NOMO-1 treated with dmso at 0.1 percent for 144 hours (cell line): ENCODE measurements at regions not wholly inside any gene's neighbourhood (a gene's known extent, or its start where the extent isn't known, plus 50 kb on each side); places are given as distances from the start of the nearest gene placed in this dataset.
"Not testable (repeated sequence)": the region's sequence is repeated elsewhere in the genome, so short reads cannot be mapped to it uniquely, and the experiment has no call there.

Experiments used
- DNase-seq: peaks from one replicate; lab custom pipeline; 2025; ENCODE audit not compliant: unreplicated experiment; lab: John Stamatoyannopoulos, UW

DNA sequence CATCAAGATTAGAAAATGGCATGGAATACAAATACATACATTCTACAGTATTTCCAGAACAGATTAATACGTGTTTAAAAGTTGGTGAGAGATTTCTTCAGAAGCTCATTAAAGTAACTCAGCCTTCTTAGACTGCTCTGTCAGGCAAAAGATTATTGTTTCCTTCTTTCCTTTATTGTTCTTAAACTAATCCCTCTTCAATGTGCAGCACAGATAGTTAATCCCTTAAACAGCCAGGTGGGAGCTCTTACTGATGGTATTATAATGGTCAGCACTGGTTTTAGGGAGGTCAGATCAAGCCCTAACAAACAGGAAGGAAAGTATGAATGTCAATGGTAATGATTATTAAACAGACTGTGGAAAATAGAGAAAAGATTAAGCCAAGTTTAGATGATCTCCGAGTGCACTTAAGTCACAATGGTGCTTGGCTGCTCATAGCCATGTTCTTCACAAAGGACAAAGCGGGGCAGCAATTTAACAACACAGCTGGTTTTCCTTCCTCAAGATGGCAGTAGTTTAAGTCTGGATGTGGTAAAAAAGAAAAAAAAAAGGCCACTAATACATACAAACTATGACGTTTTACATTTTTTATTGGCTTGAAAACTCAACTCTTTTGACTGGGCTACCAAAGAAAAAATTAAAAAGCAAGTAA, 992.6 kb downstream of the PCDH9 start:
- no peak for DNase-seq

- no peak for DNase-seq
Measured at GRCh38 chr13:66234159-66234558, 996.0 kb downstream of the PCDH9 start.

GRCh38 chr13:66231958-66232357, 998.2 kb downstream of the PCDH9 start:
- not testable (repeated sequence) for DNase-seq

GRCh38 chr13:66225072-66225471, 1005.1 kb downstream of the PCDH9 start:
- DNase-seq = no peak

DNA sequence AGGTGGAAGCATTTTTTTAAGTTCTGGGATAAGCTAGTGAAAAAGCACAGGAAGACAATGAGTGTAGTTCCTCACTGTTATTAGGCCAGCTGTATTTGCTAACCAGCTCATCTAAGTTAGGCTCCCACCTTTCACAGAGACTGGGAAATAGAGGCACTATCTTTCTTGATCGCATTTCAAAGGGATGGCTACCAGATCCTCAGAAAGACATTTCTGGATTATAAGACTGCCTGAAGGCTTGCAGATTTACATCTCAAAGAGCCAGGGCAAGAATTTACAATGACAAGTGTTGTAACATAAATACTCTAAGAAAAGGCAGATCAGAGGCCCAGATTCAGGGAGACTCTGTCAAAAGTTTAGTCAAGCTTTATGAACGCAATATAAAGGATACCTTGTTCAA, 1005.5 kb downstream of the PCDH9 start:
- no peak for DNase-seq

- DNase-seq = peak; percentile 8
Measured at GRCh38 chr13:66222926-66223325, 1007.2 kb downstream of the PCDH9 start.

- DNase-seq = no peak
Measured at GRCh38 chr13:66222127-66222526, 1008.0 kb downstream of the PCDH9 start.

- no peak for DNase-seq
Measured at GRCh38 chr13:66219506-66219905, 1010.6 kb downstream of the PCDH9 start.

GRCh38 chr13:66218583-66218982, 1011.6 kb downstream of the PCDH9 start:
- no peak for DNase-seq

- no peak for DNase-seq
Measured at GRCh38 chr13:66216728-66217127, 1013.4 kb downstream of the PCDH9 start.

DNA sequence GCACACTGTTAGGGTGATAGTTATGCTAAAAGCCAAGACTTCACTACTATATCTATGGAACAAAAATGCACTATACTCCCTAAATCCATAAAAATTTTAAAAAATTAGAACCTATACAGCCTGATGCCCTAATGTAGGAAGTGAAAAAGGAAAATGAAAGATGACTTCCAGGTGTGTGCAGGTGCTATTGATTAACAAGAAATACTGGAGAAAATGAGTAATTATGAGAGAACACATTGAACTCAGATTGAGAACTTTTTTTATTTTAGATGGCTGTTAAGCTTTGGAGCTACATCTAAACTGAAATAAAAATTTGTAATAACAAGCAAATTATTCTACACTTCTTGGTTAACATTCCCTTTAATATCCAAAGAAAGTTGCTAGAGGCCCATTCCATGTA, 1015.7 kb downstream of the PCDH9 start:
- no peak for DNase-seq

- no peak for DNase-seq
Measured at GRCh38 chr13:66212511-66212910, 1017.6 kb downstream of the PCDH9 start.

- no peak for DNase-seq
Measured at GRCh38 chr13:66210677-66211076, 1019.5 kb downstream of the PCDH9 start.

GRCh38 chr13:66208589-66208988, 1021.5 kb downstream of the PCDH9 start:
- DNase-seq = no peak

DNA sequence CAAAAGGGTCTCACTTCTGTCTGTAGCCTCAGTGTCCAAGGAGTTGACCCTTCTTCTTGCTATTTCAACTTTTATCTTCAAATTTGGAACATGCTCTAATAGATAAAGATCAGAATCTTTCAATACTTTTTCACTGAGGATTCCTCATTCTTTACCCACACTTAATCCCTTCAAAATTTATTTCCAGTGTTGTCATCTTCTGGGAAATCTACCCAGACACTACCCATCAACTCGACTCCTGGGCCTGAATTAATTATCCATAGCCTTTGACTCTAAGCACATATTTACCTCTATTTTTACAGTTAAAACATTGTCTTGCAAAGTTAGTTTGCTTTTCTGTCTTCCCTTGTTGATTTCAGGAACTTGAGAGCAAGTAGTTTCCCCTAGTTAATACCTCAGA, 1022.5 kb downstream of the PCDH9 start:
- DNase-seq = no peak

DNA sequence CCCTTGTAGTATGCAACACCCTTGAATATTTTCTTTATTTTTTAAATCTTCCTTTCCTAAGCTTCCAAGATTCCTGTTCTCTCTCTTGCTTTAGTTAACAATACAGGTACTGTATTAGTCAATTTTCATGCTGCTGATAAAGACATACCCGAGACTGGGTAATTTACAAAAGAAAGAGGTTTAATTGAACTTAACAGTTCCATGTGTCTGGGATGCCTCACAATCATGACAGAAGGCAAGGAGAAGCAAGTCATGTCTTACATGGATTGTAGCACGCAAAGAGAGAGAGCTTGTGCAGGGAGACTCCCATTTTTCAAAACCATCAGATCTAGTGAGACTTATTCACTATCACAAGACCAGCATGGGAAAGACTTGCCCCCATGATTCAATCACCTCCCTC, 1024.3 kb downstream of the PCDH9 start:
- DNase-seq = no peak

DNA sequence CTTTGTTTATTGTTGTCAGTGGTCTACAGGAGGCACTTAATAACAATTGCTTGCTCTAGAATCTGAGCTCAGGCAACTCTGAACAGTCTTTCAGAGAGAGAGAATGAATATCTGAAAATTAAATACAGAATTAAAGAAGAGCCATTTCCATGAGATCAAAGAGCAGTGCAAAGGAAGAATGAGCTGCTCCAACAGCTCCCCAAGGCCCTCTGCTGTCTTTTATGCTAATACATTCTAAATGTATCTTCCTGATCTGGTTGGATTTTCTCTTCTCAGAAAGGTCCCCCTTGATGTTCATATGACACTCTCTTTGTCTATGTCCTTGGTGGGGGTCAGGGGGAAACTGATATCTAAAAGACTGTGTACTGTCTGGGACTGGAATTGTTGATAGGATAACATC, 1029.6 kb downstream of the PCDH9 start:
- no peak for DNase-seq

- DNase-seq = no peak
Measured at GRCh38 chr13:66195238-66195637, 1034.9 kb downstream of the PCDH9 start.

- DNase-seq = no peak
Measured at GRCh38 chr13:66189986-66190385, 1040.2 kb downstream of the PCDH9 start.

DNA sequence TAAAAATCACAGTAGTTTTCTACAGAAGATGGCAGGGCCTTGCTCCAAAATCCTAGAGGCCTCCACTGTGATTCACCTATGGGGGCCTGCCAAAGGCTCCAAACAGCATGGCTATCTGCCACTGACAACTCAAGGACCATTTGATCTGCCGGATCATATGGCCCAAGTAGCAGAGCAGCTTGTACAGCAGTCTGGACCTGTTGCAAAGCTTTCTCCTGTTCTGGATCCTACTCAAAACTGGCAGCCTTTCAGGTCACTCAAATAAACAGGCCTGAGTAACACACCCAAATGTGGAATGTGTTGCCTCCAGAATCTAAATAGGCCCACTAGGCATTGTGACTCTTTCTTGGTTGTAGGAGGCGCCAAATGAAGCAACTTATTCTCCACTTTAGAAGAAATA, 1049.3 kb downstream of the PCDH9 start:
- DNase-seq = no peak

GRCh38 chr13:66171920-66172319, 1058.2 kb downstream of the PCDH9 start:
- DNase-seq = no peak

- DNase-seq = no peak
Measured at GRCh38 chr13:66162470-66162869, 1067.7 kb downstream of the PCDH9 start.

- no peak for DNase-seq
Measured at GRCh38 chr13:66159511-66159910, 1070.6 kb downstream of the PCDH9 start.
